ENCODE measurements at regions not wholly inside any gene's neighbourhood (a gene's known extent, or its start where the extent isn't known, plus 50 kb on each side); places are given as distances from the start of the nearest gene placed in this dataset.

GRCh38 chr5:1651971-1652872 is 128.5 kb upstream of the LPCAT1 start:
- no peak for TF ChIP-seq CTCF (IDR thresholded peaks at IDR 0.05; ENCODE audit: insufficient read depth, low read length, poor library complexity, severe bottlenecking)
- no peak for TF ChIP-seq EZH2phosphoT487 (conservative IDR thresholded peaks at IDR 0.05; ENCODE audit: low read length)
